ENCODE measurements at regions not wholly inside any gene's neighbourhood (a gene's known extent, or its start where the extent isn't known, plus 50 kb on each side); places are given as distances from the start of the nearest gene placed in this dataset.

- TF ChIP-seq CTCF (IDR thresholded peaks at IDR 0.05) (no peak), POLR2AphosphoS5 (IDR thresholded peaks at IDR 0.05) (no peak), POLR2A (IDR thresholded peaks at IDR 0.05) (no peak)
Measured at GRCh38 chr12:94755598-94755997, 105.2 kb upstream of the TMCC3 start.
